Body of pancreas (tissue), 4 donors: ENCODE measurements at regions not wholly inside any gene's neighbourhood (a gene's known extent, or its start where the extent isn't known, plus 50 kb on each side); places are given as distances from the start of the nearest gene placed in this dataset.

ENCODE experiments used
- CTCF ChIP-seq, 7 experiments: fragments of 450-650 bp in 4 of 7; fragments of 200-600 bp in 3 of 7; sonication (generic) in 3 of 7; IDR thresholded peaks; one replicate each; pipeline ENCODE4 v1.5.1; 2016 to 2019; ENCODE audit warnings: antibody characterized with exemption in 7 of 7
- POLR2A ChIP-seq, 3 donors: fragments of 450-650 bp; IDR thresholded peaks; one replicate each; pipeline ENCODE4 v1.6.1; 2016; ENCODE audit warnings: antibody characterized with exemption in 3 of 3, mild to moderate bottlenecking in 2 of 3

DNA sequence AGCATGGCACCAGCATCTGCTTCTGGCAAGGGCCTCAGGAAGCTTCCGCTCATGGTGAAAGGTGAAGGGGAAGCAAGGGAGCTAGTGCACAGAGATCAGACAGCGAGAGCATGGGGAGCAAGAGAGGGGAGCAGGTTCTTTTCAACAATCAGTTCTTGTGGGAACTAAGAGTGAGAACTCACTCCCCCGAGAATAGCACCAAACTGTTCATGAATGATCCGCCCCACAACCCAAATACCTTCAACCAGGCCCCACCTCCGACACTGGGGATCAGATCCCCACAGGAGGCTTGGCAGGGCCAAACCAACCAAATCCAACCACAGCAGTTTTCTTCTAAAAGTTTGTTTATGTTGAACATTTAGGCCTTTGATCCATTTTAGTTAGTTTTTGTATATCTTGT is 69.7 kb upstream of the BHLHE23 start:
- TF ChIP-seq CTCF (IDR thresholded peaks at IDR 0.05), result no peak
- no peak for TF ChIP-seq POLR2A (IDR thresholded peaks at IDR 0.05)
